Natural killer cell (primary cell): ENCODE measurements at regions not wholly inside any gene's neighbourhood (a gene's known extent, or its start where the extent isn't known, plus 50 kb on each side); places are given as distances from the start of the nearest gene placed in this dataset.

ENCODE experiments used
- ATAC-seq, 3 donors: fragments of 150-1000 bp in 2 of 3; fragments of 200-7000 bp in 1 of 3; cut with Tn5 transposase; 1 replicate in 1 of 3; 2 replicates in 2 of 3; pipeline ENCODE4 v1.10.0; 2021; ENCODE audit warnings: mild to moderate bottlenecking in 2 of 3, moderate library complexity in 2 of 3
- DNase-seq, 2 donors: peaks; one replicate each; pipeline versions ENCODE4 v3.0.0 to v3.0.0-alpha.2; 2013 to 2021; ENCODE audit warnings: mixed read lengths in 1 of 2
- H3K27ac ChIP-seq: one replicate; pipeline ENCODE4 v1.5.1; 2013; ENCODE audit warnings: mild to moderate bottlenecking, low read length
- H3K27me3 ChIP-seq: one replicate; pipeline ENCODE4 v1.6.1; 2013; ENCODE audit warnings: low read length; ENCODE audit not compliant: control insufficient read depth, insufficient read depth
- H3K36me3 ChIP-seq: one replicate; pipeline ENCODE4 v1.6.1; 2013; ENCODE audit warnings: low read length; ENCODE audit not compliant: control insufficient read depth, insufficient read depth
- H3K4me1 ChIP-seq: one replicate; pipeline ENCODE4 v1.6.1; 2013; ENCODE audit warnings: low read length; ENCODE audit not compliant: control insufficient read depth, insufficient read depth
- H3K4me3 ChIP-seq: one replicate; pipeline ENCODE4 v1.5.1; 2013; ENCODE audit warnings: low read length
- H3K9me3 ChIP-seq: one replicate; pipeline ENCODE4 v1.6.1; 2013; ENCODE audit warnings: low read length; ENCODE audit not compliant: control insufficient read depth, insufficient read depth
- H3K27ac Mint-ChIP-seq, 2 donors: one replicate each; pipeline ENCODE4 v1.8.0; 2022; ENCODE audit warnings: mild to moderate bottlenecking in 2 of 2, mixed read lengths in 2 of 2, moderate library complexity in 1 of 2
- H3K27me3 Mint-ChIP-seq, 2 donors: one replicate each; pipeline ENCODE4 v1.8.0; 2022; ENCODE audit warnings: low read depth in 2 of 2, mixed read lengths in 2 of 2
- H3K36me3 Mint-ChIP-seq: one replicate; pipeline ENCODE4 v1.8.0; 2022; ENCODE audit warnings: mixed read lengths
- H3K4me1 Mint-ChIP-seq, 2 donors: one replicate each; pipeline ENCODE4 v1.8.0; 2022; ENCODE audit warnings: mixed read lengths in 2 of 2
- H3K4me3 Mint-ChIP-seq: one replicate; pipeline ENCODE4 v1.8.0; 2022; ENCODE audit warnings: mild to moderate bottlenecking, moderate library complexity, mixed read lengths
- H3K9me3 Mint-ChIP-seq, 2 donors: one replicate each; pipeline ENCODE4 v1.8.0; 2022; ENCODE audit warnings: mixed read lengths in 2 of 2
- WGBS: methylation state at CpG from one replicate; pipeline ENCODE4 v1.1.7; 2013; ENCODE audit warnings: missing lambda C conversion rate; ENCODE audit not compliant: insufficient coverage; 5-methylcytosine and 5-hydroxymethylcytosine counted together
- intact Hi-C: fragments of 100-400 bp; cut with micrococcal nuclease; formaldehyde crosslinking; loops from one replicate; pipeline ENCODE4 v1.14.2; 2022
- TF ChIP-seq, protein P1 (sequence below): fragments of 200-600 bp; IDR thresholded peaks from one replicate; pipeline ENCODE4 v1.8.0; 2022; ENCODE audit warnings: antibody characterized with exemption

DNA sequence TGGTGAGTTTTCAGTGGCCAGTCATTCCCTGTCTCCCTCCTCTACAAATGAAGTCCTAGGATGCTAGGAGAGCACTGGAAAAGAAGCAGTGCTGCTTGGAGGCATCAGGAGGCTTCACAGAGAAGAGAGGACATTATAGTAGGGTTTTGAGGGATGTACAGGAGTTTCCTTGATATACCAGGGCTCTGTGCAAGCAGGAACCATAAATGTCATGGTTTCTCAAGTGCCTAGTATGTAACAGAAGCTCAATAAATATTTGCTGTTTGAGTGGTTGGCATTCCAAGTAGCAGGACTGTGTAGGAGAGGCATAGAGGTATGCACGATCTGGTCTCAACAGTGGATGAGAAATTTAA lies 133.5 kb upstream of the WNT4 start:
- no peaks in the 10 kb centered on the region for H3K27me3 ChIP-seq
- peaks cover 9 to 12% of the 10 kb centered on the region in 2 donors for H3K27me3 Mint-ChIP-seq
- intact Hi-C loops: no loop called here
- no peaks in the 10 kb centered on the region for H3K4me1 Mint-ChIP-seq
- H3K4me3 ChIP-seq: no peak overlapping the region
- no peak overlapping the region for H3K4me3 Mint-ChIP-seq
- no peaks in the 10 kb centered on the region for H3K4me1 ChIP-seq
- ATAC-seq (no peak), DNase-seq (no peak)
- H3K9me3 Mint-ChIP-seq: peaks cover 0 to 4% of the 10 kb centered on the region in 2 donors
- H3K27ac ChIP-seq: no peak overlapping the region
- no peaks in the 10 kb centered on the region for H3K9me3 ChIP-seq
- H3K27ac Mint-ChIP-seq: no peak overlapping the region
- TF ChIP-seq, protein P1, sequence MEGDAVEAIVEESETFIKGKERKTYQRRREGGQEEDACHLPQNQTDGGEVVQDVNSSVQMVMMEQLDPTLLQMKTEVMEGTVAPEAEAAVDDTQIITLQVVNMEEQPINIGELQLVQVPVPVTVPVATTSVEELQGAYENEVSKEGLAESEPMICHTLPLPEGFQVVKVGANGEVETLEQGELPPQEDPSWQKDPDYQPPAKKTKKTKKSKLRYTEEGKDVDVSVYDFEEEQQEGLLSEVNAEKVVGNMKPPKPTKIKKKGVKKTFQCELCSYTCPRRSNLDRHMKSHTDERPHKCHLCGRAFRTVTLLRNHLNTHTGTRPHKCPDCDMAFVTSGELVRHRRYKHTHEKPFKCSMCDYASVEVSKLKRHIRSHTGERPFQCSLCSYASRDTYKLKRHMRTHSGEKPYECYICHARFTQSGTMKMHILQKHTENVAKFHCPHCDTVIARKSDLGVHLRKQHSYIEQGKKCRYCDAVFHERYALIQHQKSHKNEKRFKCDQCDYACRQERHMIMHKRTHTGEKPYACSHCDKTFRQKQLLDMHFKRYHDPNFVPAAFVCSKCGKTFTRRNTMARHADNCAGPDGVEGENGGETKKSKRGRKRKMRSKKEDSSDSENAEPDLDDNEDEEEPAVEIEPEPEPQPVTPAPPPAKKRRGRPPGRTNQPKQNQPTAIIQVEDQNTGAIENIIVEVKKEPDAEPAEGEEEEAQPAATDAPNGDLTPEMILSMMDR: no peak
- no peaks in the 10 kb centered on the region for H3K36me3 Mint-ChIP-seq
- no peaks in the 10 kb centered on the region for H3K36me3 ChIP-seq
- 67% methylated on average over 1 of the region's 1 CpG for WGBS

DNA sequence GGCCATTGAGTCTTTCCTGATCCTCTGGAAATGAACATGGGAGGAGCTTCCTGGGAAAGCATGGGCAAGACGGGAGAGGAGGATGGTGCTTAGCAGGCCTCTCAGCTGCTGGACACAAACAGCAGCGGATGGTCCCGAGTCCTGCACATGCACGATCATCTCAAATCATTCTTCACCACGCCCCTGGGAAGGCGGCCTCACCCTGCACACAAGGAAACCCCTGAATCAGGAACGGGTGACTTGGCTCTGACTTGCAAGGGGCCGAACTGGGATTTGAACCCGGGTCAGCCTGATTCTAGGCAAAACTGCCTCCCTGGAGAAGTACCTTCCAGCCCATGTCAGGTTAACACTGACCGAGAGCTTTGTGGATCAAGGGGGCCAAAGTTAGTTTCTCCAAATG lies 134.8 kb upstream of the WNT4 start:
- intact Hi-C loops: no loop called here
- Histone ChIP-seq H3K36me3 (no peaks in the 10 kb centered on the region), H3K4me1 (no peaks in the 10 kb centered on the region), H3K27ac (no peak overlapping the region), H3K27me3 (no peaks in the 10 kb centered on the region), H3K9me3 (no peaks in the 10 kb centered on the region), H3K4me3 (no peak overlapping the region)
- no peaks in the 10 kb centered on the region for H3K36me3 Mint-ChIP-seq
- H3K4me3 Mint-ChIP-seq: no peak overlapping the region
- peaks cover 9 to 10% of the 10 kb centered on the region in 2 donors for H3K27me3 Mint-ChIP-seq
- TF ChIP-seq, protein P1: no peak
- DNase-seq: no peak
- no peak overlapping the region for H3K27ac Mint-ChIP-seq
- 89% methylated on average over 10 of the region's 10 CpGs for WGBS
- no peak for ATAC-seq
- peaks cover 0 to 4% of the 10 kb centered on the region in 2 donors for H3K9me3 Mint-ChIP-seq
- H3K4me1 Mint-ChIP-seq: no peaks in the 10 kb centered on the region

GRCh38 chr1:22279735-22280134 lies 136.8 kb upstream of the WNT4 start:
- intact Hi-C loops: no loop called here
- no peak overlapping the region for H3K4me3 ChIP-seq
- ATAC-seq (no peak), DNase-seq (no peak)
- WGBS: 80% methylated on average over 2 of the region's 3 CpGs
- Mint-ChIP-seq H3K27ac (no peak overlapping the region), H3K27me3 (peaks cover 9 to 14% of the 10 kb centered on the region in 2 donors), H3K36me3 (no peaks in the 10 kb centered on the region), H3K9me3 (peaks cover 0 to 4% of the 10 kb centered on the region in 2 donors), H3K4me1 (no peaks in the 10 kb centered on the region), H3K4me3 (no peak overlapping the region)
- no peaks in the 10 kb centered on the region for H3K9me3 ChIP-seq
- H3K27ac ChIP-seq: no peak overlapping the region
- H3K36me3 ChIP-seq: no peaks in the 10 kb centered on the region
- TF ChIP-seq, protein P1: no peak
- H3K4me1 ChIP-seq: no peaks in the 10 kb centered on the region
- H3K27me3 ChIP-seq: no peaks in the 10 kb centered on the region

- no peaks in the 10 kb centered on the region for H3K4me1 ChIP-seq
- Mint-ChIP-seq H3K36me3 (no peaks in the 10 kb centered on the region), H3K9me3 (peaks cover 0 to 4% of the 10 kb centered on the region in 2 donors), H3K27ac (no peak overlapping the region), H3K4me3 (no peak overlapping the region), H3K4me1 (no peaks in the 10 kb centered on the region), H3K27me3 (peaks cover 9 to 14% of the 10 kb centered on the region in 2 donors)
- H3K4me3 ChIP-seq: no peak overlapping the region
- H3K27ac ChIP-seq: no peak overlapping the region
- no peaks in the 10 kb centered on the region for H3K36me3 ChIP-seq
- whole genome bisulfite sequencing: 88% methylated on average over 3 of the region's 3 CpGs
- ATAC-seq: no peak
- no peaks in the 10 kb centered on the region for H3K9me3 ChIP-seq
- no peak for DNase-seq
- TF ChIP-seq, protein P1: no peak
- H3K27me3 ChIP-seq: no peaks in the 10 kb centered on the region
- intact Hi-C loops: no loop called here
Measured at GRCh38 chr1:22280526-22280925, 137.6 kb upstream of the WNT4 start.
